KMS-11 (cell line): ENCODE measurements at regions not wholly inside any gene's neighbourhood (a gene's known extent, or its start where the extent isn't known, plus 50 kb on each side); places are given as distances from the start of the nearest gene placed in this dataset.
"Not testable (repeated sequence)": the region's sequence is repeated elsewhere in the genome, so short reads cannot be mapped to it uniquely, and the experiment has no call there.

Experiments
- H2AFZ ChIP-seq: fragments of 200-600 bp; sonication (generic); 2 replicates; pipeline ENCODE4 v1.6.1; 2016; ENCODE audit warnings: antibody characterized with exemption, mixed run types, low read depth
- H3K27ac ChIP-seq: fragments of 200-600 bp; sonication (generic); 2 replicates; pipeline ENCODE4 v1.6.1; 2016; ENCODE audit warnings: mild to moderate bottlenecking, mixed run types
- H3K27me3 ChIP-seq: fragments of 200-600 bp; sonication (generic); 2 replicates; pipeline ENCODE4 v1.6.1; 2017; ENCODE audit warnings: mild to moderate bottlenecking, low read depth, mixed run types, moderate library complexity; ENCODE audit not compliant: insufficient read depth
- H3K36me3 ChIP-seq: fragments of 200-600 bp; sonication (generic); 2 replicates; pipeline ENCODE4 v1.6.1; 2017; ENCODE audit warnings: mild to moderate bottlenecking, mixed run types; ENCODE audit not compliant: insufficient read depth
- H3K4me1 ChIP-seq: fragments of 200-600 bp; sonication (generic); 2 replicates; pipeline ENCODE4 v1.6.1; 2016; ENCODE audit warnings: mild to moderate bottlenecking, low read depth, mixed run types; ENCODE audit not compliant: poor library complexity, severe bottlenecking
- H3K4me2 ChIP-seq: fragments of 200-600 bp; sonication (generic); 2 replicates; pipeline ENCODE4 v1.7.0; 2016; ENCODE audit warnings: mild to moderate bottlenecking, mixed run types
- H3K4me3 ChIP-seq: fragments of 200-600 bp; sonication (generic); IDR thresholded peaks from 2 replicates; pipeline ENCODE4 v1.6.1; 2017; ENCODE audit warnings: low read depth, low read length, mixed read lengths; ENCODE audit not compliant: insufficient read depth
- H3K79me2 ChIP-seq: fragments of 200-600 bp; sonication (generic); 2 replicates; pipeline ENCODE4 v1.6.1; 2016; ENCODE audit warnings: low read depth, mixed run types; ENCODE audit not compliant: insufficient read depth
- H3K9ac ChIP-seq: fragments of 200-600 bp; sonication (generic); 2 replicates; pipeline ENCODE4 v1.6.1; 2016; ENCODE audit warnings: mild to moderate bottlenecking, mixed run types
- H4K20me1 ChIP-seq: fragments of 200-600 bp; sonication (generic); 2 replicates; pipeline ENCODE4 v1.6.1; 2016; ENCODE audit warnings: mild to moderate bottlenecking, mixed run types; ENCODE audit not compliant: insufficient read depth
- TF ChIP-seq, protein P1 (sequence below): fragments of 200-600 bp; sonication (generic); conservative IDR thresholded peaks from 2 replicates; pipeline ENCODE4 v1.6.1; 2017; ENCODE audit warnings: low read depth, mild to moderate bottlenecking, antibody characterized with exemption, low read length, moderate library complexity, mixed read lengths

DNA sequence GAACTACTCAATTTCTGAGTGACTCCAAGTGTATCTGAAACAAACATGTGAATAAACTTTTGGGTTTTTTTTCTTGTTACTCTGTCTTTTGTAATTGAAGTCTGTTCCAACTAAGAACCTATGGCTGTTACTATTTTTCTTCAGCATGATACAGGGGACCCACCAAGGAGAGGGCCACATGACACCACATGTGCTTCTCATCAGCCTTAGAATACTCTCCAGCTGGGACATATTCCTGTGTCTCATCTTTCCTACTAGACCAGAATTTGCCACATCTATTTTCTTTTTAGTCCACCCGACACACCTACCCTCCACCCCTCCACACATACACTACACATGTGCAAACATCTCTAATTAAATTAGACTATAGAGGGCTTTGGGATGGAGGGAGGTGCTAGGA lies 191.7 kb upstream of the NDUFV2 start:
- Histone ChIP-seq H3K4me2 (no peak overlapping the region), H4K20me1 (no peaks in the 10 kb centered on the region), H3K27ac (no peak overlapping the region), H2AFZ (no peak overlapping the region), H3K4me1 (peaks cover 4% of the 10 kb centered on the region), H3K4me3 (no peak overlapping the region), H3K9ac (no peak overlapping the region), H3K36me3 (no peaks in the 10 kb centered on the region), H3K79me2 (no peaks in the 10 kb centered on the region), H3K27me3 (no peaks in the 10 kb centered on the region)
- TF ChIP-seq, protein P1, sequence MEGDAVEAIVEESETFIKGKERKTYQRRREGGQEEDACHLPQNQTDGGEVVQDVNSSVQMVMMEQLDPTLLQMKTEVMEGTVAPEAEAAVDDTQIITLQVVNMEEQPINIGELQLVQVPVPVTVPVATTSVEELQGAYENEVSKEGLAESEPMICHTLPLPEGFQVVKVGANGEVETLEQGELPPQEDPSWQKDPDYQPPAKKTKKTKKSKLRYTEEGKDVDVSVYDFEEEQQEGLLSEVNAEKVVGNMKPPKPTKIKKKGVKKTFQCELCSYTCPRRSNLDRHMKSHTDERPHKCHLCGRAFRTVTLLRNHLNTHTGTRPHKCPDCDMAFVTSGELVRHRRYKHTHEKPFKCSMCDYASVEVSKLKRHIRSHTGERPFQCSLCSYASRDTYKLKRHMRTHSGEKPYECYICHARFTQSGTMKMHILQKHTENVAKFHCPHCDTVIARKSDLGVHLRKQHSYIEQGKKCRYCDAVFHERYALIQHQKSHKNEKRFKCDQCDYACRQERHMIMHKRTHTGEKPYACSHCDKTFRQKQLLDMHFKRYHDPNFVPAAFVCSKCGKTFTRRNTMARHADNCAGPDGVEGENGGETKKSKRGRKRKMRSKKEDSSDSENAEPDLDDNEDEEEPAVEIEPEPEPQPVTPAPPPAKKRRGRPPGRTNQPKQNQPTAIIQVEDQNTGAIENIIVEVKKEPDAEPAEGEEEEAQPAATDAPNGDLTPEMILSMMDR, result no peak

DNA sequence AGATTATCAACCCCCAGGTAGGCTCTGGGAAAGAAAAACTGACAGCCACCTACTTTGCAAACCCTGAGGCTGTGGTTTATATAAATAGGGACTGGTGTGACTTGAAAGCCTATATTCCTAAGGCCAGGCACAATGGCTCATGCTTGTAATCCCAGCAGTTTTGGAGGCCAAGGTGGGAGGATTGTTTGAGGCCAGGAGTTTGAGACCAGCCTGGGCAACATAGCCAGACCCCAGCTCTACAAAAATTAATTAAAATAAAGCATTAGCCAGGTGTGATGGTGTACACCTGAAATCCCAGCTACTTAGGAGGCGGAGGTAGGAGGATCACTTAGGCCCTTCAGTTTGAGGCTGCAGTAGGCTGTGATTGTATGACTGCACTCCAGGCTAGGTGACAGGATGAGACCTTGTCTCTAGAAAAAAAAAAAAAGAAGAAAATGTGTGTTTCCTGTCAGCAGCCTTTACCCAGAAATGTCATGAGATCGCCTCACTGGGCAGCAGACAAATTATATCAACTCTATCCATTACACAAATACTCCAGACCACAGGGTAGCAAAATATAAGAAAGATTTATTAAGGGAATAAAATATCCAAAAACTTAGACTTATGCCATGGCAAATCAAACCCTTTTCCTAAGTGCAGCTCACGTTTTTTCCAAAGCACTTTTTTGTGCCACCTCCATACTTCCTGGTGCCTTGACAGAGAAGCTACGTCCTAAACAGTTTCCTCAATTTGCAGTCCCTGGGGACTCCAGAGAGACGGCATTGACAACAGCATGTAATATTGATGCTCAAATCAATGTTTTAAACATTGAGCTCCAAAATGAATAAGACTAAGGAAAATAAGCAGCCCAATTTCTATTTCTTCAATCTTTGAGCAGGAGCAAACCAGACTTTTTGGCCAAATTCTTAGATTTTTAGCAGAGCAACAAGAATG lies 190.8 kb upstream of the NDUFV2 start:
- Histone ChIP-seq H3K4me2 (no peak overlapping the region), H3K4me1 (peaks cover 4% of the 10 kb centered on the region), H3K9ac (no peak overlapping the region), H3K4me3 (no peak overlapping the region), H3K79me2 (no peaks in the 10 kb centered on the region), H2AFZ (no peak overlapping the region), H3K27ac (no peak overlapping the region), H3K27me3 (no peaks in the 10 kb centered on the region), H4K20me1 (no peaks in the 10 kb centered on the region), H3K36me3 (no peaks in the 10 kb centered on the region)
- TF ChIP-seq, protein P1, result no peak

DNA sequence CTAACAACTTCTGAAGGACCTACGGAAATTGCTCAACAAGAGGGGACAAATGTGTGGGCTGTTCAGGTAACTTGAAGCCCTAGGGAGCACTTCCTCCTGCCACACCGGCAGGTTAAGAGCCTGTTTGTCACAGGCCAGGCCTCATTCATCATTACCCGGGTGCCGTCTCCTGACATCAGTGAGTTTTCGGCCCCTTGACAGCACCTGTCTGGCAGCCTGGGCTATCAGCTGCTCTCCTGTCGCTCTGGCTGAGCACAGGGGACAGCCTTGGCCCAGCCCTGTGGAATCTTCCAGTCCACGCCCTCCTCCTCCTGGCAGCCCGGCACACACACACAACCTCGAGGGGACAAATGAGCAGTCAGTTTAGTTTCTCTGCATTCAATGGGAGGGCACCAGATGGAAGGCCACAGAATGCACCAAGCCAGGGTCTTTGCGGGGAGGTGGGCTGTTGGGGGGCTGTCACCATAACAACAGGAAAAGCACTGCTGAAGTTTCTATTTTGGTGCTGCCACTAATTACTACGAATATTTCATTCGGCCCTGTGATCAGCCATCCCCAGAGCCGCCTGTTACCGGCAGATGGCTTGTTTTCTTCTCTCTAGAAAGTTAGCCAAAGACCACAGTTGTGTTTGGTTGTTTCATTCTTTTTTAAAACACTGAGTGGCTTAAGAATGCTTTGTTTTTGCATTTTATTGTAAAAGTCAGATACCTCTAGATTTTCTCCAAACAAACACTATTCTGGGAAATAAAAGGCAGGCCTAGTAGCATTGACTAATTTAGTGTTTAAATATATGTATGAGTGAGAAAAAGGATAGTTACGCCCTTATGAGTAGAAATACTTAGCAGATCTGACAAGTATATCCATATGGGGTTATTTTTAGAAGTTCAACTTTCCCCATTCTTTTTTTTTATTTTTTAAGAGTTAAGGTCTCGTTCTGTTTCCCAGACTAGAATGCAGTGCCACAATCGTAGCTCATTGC lies 189.9 kb upstream of the NDUFV2 start:
- TF ChIP-seq, protein P1, result no peak
- Histone ChIP-seq H3K27ac (no peak overlapping the region), H3K27me3 (no peaks in the 10 kb centered on the region), H3K4me1 (peaks cover 4% of the 10 kb centered on the region), H3K36me3 (no peaks in the 10 kb centered on the region), H4K20me1 (no peaks in the 10 kb centered on the region), H3K4me2 (no peak overlapping the region), H3K4me3 (no peak overlapping the region), H3K9ac (no peak overlapping the region), H3K79me2 (no peaks in the 10 kb centered on the region), H2AFZ (no peak overlapping the region)

DNA sequence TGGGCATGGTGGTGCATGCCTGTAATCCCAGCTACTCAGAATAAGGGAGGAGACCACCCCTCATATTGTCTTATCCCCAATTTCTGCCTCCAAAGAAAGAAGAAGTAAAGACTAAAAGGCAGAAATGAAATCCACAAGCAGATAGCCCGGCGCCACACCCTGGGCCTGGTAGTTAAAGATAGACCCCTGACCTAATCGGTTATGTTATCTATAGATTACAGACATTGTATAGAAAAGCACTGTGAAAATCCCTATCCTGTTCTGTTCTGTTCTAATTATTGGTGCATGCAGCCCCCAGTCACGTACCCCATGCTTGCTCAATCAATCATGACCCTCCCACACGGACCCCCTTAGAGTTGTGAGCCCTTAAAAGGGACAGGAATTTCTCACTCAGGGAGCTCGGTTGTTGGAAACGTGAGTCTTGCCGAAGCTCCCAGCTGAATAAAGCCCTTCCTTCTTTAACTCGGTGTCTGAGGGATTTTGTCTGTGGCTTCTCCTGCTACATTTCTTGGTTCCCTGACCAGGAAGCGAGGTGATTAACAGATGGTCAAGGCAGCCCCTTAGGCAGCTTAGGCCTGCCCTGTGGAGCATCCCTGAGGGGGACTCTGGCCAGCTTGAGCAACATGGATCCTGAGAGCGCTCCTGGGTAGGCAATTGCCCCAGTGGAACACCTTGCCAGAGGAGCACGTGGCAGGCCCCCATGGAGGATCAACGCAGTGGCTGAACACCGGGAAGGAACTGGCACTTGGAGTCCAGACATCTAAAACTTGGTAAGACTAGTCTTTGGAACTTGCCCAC lies 188.7 kb upstream of the NDUFV2 start:
- H3K4me2 ChIP-seq, H3K36me3 ChIP-seq, H3K79me2 ChIP-seq, H3K27me3 ChIP-seq, H3K27ac ChIP-seq, H4K20me1 ChIP-seq, H3K4me1 ChIP-seq, H3K4me3 ChIP-seq, H2AFZ ChIP-seq, H3K9ac ChIP-seq: not testable (repeated sequence)

DNA sequence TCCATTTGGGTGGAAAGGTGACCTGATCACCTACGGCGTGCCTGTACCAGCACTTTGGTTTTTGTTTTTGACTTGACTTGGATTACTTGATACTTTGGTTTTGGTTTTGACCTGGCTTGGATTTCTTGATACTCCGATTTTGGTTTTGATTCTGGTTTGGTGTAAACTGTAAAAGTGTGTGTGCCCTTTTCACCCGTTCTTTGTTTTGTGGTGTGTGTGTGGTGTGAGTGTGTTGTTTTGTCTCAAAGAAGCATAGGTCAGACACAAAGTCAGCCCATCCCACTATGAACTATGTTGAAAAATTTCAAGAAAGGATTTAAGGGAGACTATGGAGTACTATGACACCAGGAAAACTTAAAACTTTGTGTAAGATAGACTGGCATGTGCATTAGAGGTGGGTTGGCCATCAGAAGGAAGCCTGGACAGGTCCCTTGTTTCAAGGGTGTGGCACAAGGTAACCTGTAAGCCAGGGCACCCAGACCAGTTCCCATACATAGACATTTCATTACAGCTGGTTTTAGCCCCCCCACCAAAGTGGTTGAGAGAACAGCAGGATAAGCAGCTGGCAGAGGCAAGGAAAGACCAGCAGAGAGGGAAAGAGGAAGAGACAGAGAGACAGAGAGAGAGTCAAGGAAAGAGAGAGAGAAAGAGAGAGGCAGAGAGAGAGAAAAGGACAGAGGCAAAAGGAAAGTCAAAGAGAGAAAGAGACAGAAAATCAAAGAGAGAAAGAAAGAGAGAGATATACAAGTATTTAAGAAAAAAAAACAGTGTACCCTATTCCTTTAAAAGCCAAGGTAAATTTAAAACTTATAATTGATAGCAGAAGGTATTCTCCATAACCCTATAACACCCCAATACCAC lies 187.9 kb upstream of the NDUFV2 start:
- not testable (repeated sequence) for H3K4me1 ChIP-seq, H3K36me3 ChIP-seq, H2AFZ ChIP-seq, H3K4me2 ChIP-seq, H4K20me1 ChIP-seq, H3K4me3 ChIP-seq, H3K9ac ChIP-seq, H3K27me3 ChIP-seq, H3K79me2 ChIP-seq, H3K27ac ChIP-seq

DNA sequence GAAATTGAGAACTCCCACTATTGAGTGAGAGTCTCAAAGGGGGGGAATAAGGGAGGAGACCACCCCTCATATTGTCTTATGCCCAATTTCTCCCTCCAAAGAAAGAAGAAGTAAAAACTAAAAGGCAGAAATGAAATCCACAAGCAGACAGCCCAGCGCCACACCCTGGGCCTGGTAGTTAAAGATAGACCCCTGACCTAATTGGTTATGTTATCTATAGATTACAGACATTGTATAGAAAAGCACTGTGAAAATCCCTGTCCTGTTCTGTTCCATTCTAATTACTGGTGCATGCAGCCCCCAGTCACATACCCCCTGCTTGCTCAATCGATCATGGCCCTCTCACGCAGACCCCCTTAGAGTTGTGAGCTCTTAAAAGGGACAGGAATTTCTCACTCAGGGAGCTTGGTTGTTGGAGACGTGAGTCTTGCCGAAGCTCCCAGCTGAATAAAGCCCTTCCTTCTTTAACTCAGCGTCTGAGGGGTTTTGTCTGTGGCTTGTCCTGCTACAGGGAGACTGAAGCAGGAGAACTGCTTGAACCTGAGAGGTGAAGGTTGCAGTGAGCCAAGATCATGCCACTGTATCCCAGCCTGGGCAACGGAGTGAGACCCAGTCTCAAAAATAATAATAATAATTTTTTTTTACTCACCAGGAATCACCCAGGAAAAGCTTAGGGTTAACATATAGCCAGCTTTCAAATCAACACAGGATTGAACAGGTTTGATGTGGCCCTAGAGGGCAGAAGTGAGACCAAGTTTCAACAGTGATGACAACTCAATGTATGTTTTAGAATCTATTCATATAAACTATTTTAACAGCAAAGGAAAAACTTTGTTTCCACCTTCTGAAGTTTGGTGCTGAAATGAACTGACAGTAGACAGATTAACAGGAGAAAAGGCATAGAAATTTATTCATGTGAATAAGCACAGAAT lies 181.4 kb upstream of the NDUFV2 start:
- not testable (repeated sequence) for H3K79me2 ChIP-seq, H3K4me3 ChIP-seq, H4K20me1 ChIP-seq, H3K9ac ChIP-seq, H3K4me1 ChIP-seq, H3K27me3 ChIP-seq, H3K36me3 ChIP-seq, H3K4me2 ChIP-seq, H2AFZ ChIP-seq, H3K27ac ChIP-seq
